ENCODE measurements at regions not wholly inside any gene's neighbourhood (a gene's known extent, or its start where the extent isn't known, plus 50 kb on each side); places are given as distances from the start of the nearest gene placed in this dataset.

DNA sequence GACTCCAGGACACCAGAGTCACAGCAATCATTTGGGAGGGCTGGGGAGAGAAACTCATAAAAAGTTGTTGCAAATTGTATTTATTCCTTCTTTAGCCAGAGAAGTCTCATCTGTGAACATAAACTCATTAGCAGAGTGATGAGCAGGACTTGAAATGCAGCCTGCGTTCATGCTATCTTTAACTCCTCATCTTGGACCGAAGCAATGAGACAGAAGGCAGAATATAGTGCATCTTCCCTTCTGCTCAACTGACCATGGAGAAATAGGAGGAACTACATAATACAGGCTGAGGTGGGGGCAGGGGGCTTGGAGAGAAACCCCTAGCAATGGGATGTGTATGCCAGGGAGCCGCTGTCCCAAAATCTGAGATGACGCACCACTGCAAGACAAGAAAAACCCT is 121.8 kb upstream of the AJAP1 start:
- TF ChIP-seq, protein P1, sequence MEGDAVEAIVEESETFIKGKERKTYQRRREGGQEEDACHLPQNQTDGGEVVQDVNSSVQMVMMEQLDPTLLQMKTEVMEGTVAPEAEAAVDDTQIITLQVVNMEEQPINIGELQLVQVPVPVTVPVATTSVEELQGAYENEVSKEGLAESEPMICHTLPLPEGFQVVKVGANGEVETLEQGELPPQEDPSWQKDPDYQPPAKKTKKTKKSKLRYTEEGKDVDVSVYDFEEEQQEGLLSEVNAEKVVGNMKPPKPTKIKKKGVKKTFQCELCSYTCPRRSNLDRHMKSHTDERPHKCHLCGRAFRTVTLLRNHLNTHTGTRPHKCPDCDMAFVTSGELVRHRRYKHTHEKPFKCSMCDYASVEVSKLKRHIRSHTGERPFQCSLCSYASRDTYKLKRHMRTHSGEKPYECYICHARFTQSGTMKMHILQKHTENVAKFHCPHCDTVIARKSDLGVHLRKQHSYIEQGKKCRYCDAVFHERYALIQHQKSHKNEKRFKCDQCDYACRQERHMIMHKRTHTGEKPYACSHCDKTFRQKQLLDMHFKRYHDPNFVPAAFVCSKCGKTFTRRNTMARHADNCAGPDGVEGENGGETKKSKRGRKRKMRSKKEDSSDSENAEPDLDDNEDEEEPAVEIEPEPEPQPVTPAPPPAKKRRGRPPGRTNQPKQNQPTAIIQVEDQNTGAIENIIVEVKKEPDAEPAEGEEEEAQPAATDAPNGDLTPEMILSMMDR (conservative IDR thresholded peaks at IDR 0.05), result no peak
- H3K27ac ChIP-seq, result no peak overlapping the region

DNA sequence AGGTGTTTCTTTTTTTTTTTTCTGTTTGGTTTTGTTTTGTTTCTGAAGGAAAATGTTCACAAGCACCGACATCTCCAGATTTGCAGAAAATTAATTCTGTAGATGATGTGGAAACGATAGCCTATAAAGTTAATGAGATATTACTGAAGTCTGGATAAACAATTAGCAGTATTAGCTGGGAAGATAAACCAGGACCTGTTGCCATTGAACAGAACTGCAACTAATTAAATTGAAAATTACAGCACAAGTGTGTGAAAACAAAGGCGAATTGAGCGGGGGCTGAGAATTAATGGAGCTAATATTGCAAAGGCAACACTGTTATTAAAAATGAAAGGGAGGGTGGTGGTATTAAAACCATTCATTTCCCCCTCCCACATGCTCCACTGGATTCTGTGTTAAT is 107.5 kb upstream of the AJAP1 start:
- TF ChIP-seq, protein P1 (conservative IDR thresholded peaks at IDR 0.05), result no peak
- no peak overlapping the region for H3K27ac ChIP-seq

DNA sequence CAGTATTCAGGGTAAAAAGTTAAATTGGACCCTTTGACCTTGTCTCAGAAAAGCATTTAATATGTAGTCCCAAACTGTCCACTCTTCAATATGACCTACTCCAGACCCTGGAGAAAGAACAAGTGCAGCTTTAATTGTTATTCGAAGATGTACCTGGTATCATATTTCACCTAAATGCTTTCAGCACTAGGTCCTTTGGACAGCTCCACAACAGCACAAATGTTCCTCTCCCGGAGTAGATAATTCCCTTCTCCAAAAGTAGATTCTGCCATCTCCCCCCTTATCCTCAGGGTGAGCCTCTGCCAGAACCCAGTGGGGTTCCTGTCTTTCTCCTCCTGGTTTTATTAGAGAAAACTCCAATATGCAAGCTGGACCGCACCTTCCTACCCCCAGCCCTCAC is 104.5 kb upstream of the AJAP1 start:
- H3K27ac ChIP-seq, result no peak overlapping the region
- TF ChIP-seq, protein P1 (conservative IDR thresholded peaks at IDR 0.05), result no peak

DNA sequence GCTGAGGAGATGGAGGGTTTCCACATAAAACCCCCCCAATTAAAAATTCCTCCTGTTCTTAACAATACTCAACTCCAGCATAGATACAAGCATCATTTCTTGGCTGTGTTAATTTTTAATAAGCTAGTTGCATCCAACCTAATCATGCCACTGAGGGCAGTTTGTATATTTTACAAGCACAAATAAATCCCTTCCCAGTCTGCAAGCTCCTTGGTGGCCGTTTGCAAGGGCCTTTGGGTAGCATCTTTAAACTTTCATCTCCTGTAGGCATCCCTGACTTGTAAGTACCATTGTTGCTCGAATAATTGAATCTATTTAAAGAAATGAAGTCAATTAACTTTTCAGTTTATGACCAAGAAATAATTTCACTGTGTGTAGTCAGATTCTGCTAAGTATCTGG is 103.5 kb upstream of the AJAP1 start:
- TF ChIP-seq, protein P1 (conservative IDR thresholded peaks at IDR 0.05), result no peak
- no peak overlapping the region for H3K27ac ChIP-seq

DNA sequence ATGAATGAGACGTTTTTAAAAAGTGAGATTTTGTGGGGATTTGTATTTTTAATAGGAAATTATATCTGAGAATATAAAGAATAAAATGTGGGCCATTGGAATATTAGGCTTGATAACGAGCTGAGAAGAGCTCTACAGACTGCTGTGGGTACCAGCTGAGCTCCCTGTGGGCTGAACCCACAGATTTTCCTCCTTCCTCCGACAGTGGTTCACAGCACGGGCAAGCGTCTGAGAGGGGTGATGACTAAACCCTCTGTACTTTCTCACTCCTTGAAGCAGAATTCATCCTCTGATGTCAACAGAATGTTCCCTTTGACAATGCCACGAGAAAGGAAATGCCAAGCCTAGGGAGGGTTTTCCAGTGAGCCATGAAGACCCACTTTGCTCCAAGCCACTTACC is 102.7 kb upstream of the AJAP1 start:
- TF ChIP-seq, protein P1 (conservative IDR thresholded peaks at IDR 0.05), result no peak
- no peak overlapping the region for H3K27ac ChIP-seq

DNA sequence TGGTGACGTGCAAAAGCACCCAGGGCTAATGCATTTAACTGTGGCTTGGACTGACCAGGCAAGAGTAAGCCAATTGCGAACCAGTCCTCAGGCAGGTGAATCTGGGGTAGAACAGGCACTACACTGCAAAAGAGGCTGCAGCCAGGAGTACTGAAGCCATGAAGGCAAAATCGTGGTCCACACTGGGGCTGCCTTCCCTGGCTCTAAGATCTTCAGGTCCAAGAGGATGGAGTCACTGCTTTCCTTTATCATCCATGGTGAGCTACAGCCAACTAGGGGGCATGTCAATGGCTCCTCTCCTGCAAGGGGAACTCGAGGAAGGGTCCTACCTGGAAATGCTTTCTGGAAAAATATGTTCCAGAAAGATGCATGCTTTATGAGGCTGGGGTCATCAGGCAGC is 100.6 kb upstream of the AJAP1 start:
- TF ChIP-seq, protein P1 (conservative IDR thresholded peaks at IDR 0.05), result no peak
- no peak overlapping the region for H3K27ac ChIP-seq

DNA sequence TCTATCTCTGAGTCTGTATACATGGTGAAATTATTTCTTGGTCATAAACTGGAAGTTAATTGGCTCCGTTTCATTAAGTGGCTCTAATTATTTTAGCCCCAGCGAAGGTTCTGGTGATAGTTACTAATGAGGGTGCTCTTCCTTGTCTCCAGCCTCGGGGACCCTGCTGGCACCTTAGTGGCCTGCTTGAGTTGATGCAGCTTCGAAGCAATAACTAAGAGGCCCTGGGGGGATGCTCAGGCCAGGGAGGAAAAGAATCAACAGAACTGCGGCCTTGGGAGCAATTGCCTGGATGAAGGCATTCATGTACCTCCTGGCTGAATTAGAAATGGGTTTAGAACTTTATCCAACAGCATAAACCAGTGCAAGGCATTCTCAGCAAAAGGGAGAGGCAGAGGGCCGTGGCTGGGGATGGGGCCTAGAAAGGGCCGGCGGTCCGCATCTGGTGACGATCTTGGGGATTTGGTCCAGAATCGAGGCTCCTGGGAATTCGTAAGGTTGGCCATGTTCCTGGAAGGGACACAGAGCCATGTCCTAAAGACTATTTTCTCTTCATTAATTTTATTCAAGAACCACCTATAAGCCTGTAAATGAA is 100.0 kb upstream of the AJAP1 start:
- no peak overlapping the region for H3K27ac ChIP-seq
- TF ChIP-seq, protein P1 (conservative IDR thresholded peaks at IDR 0.05), result no peak

All from VCaP (cell line).